ENCODE measurements at regions not wholly inside any gene's neighbourhood (a gene's known extent, or its start where the extent isn't known, plus 50 kb on each side); places are given as distances from the start of the nearest gene placed in this dataset.

- H3K4me3 ChIP-seq (ENCODE audit: low read depth, low read length) = no peak overlapping the region
- DNase-seq (ENCODE audit: low read depth) = no peak
- TF ChIP-seq MYC (IDR thresholded peaks at IDR 0.05; ENCODE audit: low read depth, low read length) (no peak), POLR2A (IDR thresholded peaks at IDR 0.05; ENCODE audit: extremely low read depth, insufficient read length) (no peak)
- TF ChIP-seq, protein P1, sequence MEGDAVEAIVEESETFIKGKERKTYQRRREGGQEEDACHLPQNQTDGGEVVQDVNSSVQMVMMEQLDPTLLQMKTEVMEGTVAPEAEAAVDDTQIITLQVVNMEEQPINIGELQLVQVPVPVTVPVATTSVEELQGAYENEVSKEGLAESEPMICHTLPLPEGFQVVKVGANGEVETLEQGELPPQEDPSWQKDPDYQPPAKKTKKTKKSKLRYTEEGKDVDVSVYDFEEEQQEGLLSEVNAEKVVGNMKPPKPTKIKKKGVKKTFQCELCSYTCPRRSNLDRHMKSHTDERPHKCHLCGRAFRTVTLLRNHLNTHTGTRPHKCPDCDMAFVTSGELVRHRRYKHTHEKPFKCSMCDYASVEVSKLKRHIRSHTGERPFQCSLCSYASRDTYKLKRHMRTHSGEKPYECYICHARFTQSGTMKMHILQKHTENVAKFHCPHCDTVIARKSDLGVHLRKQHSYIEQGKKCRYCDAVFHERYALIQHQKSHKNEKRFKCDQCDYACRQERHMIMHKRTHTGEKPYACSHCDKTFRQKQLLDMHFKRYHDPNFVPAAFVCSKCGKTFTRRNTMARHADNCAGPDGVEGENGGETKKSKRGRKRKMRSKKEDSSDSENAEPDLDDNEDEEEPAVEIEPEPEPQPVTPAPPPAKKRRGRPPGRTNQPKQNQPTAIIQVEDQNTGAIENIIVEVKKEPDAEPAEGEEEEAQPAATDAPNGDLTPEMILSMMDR (IDR thresholded peaks at IDR 0.05; ENCODE audit: low read depth, low read length) = no peak
- TF ChIP-seq, protein P2, sequence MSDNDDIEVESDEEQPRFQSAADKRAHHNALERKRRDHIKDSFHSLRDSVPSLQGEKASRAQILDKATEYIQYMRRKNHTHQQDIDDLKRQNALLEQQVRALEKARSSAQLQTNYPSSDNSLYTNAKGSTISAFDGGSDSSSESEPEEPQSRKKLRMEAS (IDR thresholded peaks at IDR 0.05; ENCODE audit: low read depth, low read length) = no peak
These were observed 466.9 kb downstream of the BCAT1 start for GRCh38 chr12:24482044-24482443.

DNA sequence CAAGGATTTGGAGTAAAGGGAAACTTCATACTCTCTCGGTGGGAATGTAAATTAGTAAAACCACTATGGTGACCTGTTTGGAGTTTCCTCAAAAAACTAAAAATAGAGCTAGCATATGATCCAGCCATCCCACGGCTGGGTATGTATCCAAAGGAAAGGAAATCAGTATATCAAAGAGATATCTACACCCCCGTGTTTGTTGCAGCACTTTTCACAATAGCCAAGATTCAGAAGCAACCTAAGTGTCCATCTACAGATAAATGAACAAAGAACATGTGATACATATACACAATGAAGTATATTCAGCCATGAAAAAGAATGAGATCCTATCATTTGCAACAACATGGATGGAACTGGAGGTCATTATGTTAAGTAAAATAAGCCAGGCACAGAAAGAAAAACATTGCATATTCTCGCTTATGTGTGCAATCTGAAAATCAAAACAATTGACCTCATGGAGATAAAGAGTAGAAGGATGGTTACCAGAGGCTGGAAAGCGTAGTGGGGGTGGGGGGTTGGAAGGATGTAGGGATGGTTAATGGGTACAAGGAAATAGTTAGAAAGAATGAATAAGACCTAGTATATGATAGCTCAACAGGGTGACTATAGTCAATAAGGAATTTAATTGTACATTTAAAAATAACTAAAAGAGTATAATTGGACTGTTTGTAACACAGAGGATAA, 468.0 kb downstream of the BCAT1 start:
- H3K4me3 ChIP-seq (ENCODE audit: low read depth, low read length) = no peak overlapping the region
- no peak for DNase-seq (ENCODE audit: low read depth)
- TF ChIP-seq, protein P2 (IDR thresholded peaks at IDR 0.05; ENCODE audit: low read depth, low read length) = no peak
- no peak for TF ChIP-seq POLR2A (IDR thresholded peaks at IDR 0.05; ENCODE audit: extremely low read depth, insufficient read length)
- TF ChIP-seq, protein P1 (IDR thresholded peaks at IDR 0.05; ENCODE audit: low read depth, low read length) = no peak
- no peak for TF ChIP-seq MYC (IDR thresholded peaks at IDR 0.05; ENCODE audit: low read depth, low read length)

DNA sequence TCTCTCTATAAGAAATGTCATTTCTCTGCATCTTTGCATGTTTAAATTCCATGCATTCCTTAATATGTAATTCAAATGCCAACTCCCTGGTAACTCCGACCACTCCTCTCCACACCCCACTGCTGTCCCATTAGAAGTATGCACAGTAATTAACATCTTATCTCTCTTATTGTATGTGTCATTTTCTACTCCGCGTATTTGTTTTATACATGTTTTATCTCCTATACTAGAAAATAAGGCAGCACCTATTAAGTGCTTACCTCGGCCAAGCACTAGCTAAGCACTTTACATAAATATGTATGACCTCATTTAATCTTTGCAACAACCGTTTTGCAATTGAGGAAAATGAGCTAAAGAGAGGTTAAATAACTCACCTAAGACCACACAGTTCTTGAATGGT, 469.8 kb downstream of the BCAT1 start:
- no peak overlapping the region for H3K4me3 ChIP-seq (ENCODE audit: low read depth, low read length)
- TF ChIP-seq MYC (IDR thresholded peaks at IDR 0.05; ENCODE audit: low read depth, low read length) (no peak), POLR2A (IDR thresholded peaks at IDR 0.05; ENCODE audit: extremely low read depth, insufficient read length) (no peak)
- TF ChIP-seq, protein P1 (IDR thresholded peaks at IDR 0.05; ENCODE audit: low read depth, low read length) = no peak
- TF ChIP-seq, protein P2 (IDR thresholded peaks at IDR 0.05; ENCODE audit: low read depth, low read length) = no peak
- DNase-seq (ENCODE audit: low read depth) = no peak

GRCh38 chr12:24478254-24478653, 470.6 kb downstream of the BCAT1 start:
- TF ChIP-seq, protein P1 (IDR thresholded peaks at IDR 0.05; ENCODE audit: low read depth, low read length) = no peak
- TF ChIP-seq MYC (IDR thresholded peaks at IDR 0.05; ENCODE audit: low read depth, low read length) (no peak), POLR2A (IDR thresholded peaks at IDR 0.05; ENCODE audit: extremely low read depth, insufficient read length) (no peak)
- TF ChIP-seq, protein P2 (IDR thresholded peaks at IDR 0.05; ENCODE audit: low read depth, low read length) = no peak
- no peak overlapping the region for H3K4me3 ChIP-seq (ENCODE audit: low read depth, low read length)
- no peak for DNase-seq (ENCODE audit: low read depth)

DNA sequence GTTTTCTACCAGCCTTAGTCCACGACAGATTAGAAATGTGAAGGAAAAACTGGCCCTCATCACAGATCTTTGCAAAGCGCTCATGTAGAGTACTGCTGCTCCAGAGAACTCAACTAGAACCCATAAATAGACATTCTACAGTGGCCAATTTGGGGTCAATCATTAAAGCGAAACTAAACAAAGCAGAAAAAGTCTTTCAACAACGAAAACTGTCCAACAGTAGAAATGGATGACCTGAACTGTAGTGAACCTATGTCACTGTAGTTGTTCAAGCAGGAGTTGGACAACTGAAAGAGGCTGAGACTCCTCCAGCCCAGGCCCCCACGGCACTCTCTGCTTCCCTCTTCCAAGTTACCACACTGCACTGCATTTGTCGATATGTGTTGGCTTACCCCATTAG, 472.6 kb downstream of the BCAT1 start:
- TF ChIP-seq, protein P1 (IDR thresholded peaks at IDR 0.05; ENCODE audit: low read depth, low read length) = no peak

DNA sequence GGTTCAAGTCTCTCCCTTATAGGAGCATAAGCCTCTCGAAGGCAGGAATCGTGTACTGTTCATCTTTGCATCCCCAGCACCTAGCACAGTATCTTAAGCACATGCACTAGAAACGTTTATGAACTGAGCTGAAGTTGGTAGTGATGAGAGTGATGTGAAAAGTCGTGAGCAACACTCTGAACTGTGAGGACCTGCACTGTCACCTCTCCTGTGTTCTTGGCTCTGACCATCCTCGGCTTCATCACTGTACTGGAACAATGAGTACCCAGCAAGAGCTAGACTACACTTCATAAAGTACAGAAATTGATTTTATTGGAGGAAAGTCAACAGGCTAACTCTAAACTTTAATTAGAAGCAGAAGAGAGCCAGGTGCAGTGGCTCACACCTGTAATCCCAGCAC, 473.6 kb downstream of the BCAT1 start:
- DNase-seq (ENCODE audit: low read depth) = no peak
- H3K4me3 ChIP-seq (ENCODE audit: low read depth, low read length) = no peak overlapping the region
- TF ChIP-seq, protein P1 (IDR thresholded peaks at IDR 0.05; ENCODE audit: low read depth, low read length) = no peak
- TF ChIP-seq, protein P2 (IDR thresholded peaks at IDR 0.05; ENCODE audit: low read depth, low read length) = no peak
- TF ChIP-seq MYC (IDR thresholded peaks at IDR 0.05; ENCODE audit: low read depth, low read length) = no peak
- TF ChIP-seq POLR2A (IDR thresholded peaks at IDR 0.05; ENCODE audit: extremely low read depth, insufficient read length) = no peak

More for the DNA sequence above, 472.6 kb downstream of the BCAT1 start:
- no peak for DNase-seq (ENCODE audit: low read depth)
- no peak overlapping the region for H3K4me3 ChIP-seq (ENCODE audit: low read depth, low read length)

Measured in NB4 (cell line).